KOPT-K1 (cell line): ENCODE measurements at regions not wholly inside any gene's neighbourhood (a gene's known extent, or its start where the extent isn't known, plus 50 kb on each side); places are given as distances from the start of the nearest gene placed in this dataset.

Experiments used
- H3K27ac ChIP-seq: fragments of 200-600 bp; sonication (generic); 2 replicates; pipeline ENCODE4 v1.5.1; 2016; ENCODE audit warnings: antibody characterized with exemption, mild to moderate bottlenecking, low read depth, low read length; ENCODE audit not compliant: poor library complexity, severe bottlenecking
- H3K36me3 ChIP-seq: fragments of 200-600 bp; sonication (generic); 2 replicates; pipeline ENCODE4 v1.5.1; 2017; ENCODE audit warnings: antibody characterized with exemption, mild to moderate bottlenecking, low read length, moderate library complexity; ENCODE audit not compliant: insufficient read depth
- H3K9me3 ChIP-seq: fragments of 200-600 bp; sonication (generic); 2 replicates; pipeline ENCODE4 v1.5.1; 2017; ENCODE audit warnings: antibody characterized with exemption, low read length, mild to moderate bottlenecking; ENCODE audit not compliant: insufficient read depth, poor library complexity, severe bottlenecking

GRCh38 chr5:4221048-4221447, 625.4 kb downstream of the IRX1 start:
- Histone ChIP-seq H3K9me3 (no peaks in the 10 kb centered on the region), H3K27ac (no peak overlapping the region), H3K36me3 (no peaks in the 10 kb centered on the region)

- Histone ChIP-seq H3K9me3 (no peaks in the 10 kb centered on the region), H3K36me3 (no peaks in the 10 kb centered on the region), H3K27ac (no peak overlapping the region)
Measured at GRCh38 chr5:4222147-4222546, 626.5 kb downstream of the IRX1 start.

DNA sequence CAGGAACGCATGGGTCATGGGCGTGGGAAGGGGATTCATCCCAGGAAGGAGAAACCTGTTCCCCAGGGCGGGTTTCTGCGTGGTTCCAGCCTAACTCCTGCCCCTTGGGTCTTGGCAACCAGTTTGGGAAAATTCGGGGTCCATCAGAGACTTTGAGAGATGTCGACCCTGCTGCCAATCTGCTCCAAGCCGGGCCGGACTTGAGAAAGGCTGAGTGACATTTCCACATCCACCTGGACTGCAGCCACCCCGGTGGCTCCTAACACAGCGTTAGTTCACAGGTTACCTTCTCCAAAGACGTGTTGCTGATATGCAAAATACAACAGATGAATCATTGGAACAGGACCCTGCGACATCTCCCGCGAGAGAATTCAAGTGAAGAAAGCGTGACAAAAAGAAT, 627.2 kb downstream of the IRX1 start:
- no peaks in the 10 kb centered on the region for H3K36me3 ChIP-seq
- no peak overlapping the region for H3K27ac ChIP-seq
- H3K9me3 ChIP-seq, result no peaks in the 10 kb centered on the region

DNA sequence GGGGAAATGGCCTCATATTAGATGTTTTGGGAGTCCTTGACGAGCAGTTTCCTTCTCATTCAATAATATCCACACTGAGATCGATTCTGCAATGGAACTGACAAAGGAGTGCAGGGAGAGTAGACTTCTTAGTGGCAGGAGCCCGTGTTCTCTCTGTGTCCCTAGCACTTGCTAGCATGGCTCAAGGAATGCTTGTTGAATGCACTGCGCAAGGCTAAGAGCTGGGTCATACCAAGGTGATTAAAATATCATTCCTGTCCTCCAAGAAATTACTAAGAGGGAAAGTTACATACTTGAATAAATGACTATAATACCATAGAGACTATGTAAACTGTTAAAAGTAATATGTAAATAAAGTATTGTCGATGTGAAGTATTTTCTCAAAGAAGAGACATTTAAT, 630.1 kb downstream of the IRX1 start:
- H3K9me3 ChIP-seq, result no peaks in the 10 kb centered on the region
- no peak overlapping the region for H3K27ac ChIP-seq
- no peaks in the 10 kb centered on the region for H3K36me3 ChIP-seq

GRCh38 chr5:4226565-4226964, 630.9 kb downstream of the IRX1 start:
- no peaks in the 10 kb centered on the region for H3K36me3 ChIP-seq
- no peaks in the 10 kb centered on the region for H3K9me3 ChIP-seq
- no peak overlapping the region for H3K27ac ChIP-seq

DNA sequence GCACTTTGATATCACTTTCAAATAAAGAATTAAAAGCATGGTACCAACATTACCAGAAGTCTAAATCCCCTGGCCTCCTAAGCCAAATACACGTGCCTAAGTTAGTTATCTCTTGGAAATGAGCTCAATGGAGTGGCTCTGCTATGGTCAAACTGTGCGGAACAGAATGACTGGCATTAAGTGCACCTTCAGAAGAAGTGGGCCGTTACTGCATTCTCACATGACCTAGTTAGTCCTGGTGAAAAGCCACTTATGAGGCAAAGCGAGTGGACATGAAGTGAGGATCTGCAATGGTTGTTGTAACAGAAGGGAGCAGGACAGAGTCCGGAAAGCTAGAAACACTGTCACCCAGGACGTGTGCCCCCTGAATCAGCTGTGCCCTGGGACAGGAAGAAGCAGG, 633.1 kb downstream of the IRX1 start:
- Histone ChIP-seq H3K9me3 (peaks cover 5% of the 10 kb centered on the region), H3K27ac (no peak overlapping the region), H3K36me3 (no peaks in the 10 kb centered on the region)

DNA sequence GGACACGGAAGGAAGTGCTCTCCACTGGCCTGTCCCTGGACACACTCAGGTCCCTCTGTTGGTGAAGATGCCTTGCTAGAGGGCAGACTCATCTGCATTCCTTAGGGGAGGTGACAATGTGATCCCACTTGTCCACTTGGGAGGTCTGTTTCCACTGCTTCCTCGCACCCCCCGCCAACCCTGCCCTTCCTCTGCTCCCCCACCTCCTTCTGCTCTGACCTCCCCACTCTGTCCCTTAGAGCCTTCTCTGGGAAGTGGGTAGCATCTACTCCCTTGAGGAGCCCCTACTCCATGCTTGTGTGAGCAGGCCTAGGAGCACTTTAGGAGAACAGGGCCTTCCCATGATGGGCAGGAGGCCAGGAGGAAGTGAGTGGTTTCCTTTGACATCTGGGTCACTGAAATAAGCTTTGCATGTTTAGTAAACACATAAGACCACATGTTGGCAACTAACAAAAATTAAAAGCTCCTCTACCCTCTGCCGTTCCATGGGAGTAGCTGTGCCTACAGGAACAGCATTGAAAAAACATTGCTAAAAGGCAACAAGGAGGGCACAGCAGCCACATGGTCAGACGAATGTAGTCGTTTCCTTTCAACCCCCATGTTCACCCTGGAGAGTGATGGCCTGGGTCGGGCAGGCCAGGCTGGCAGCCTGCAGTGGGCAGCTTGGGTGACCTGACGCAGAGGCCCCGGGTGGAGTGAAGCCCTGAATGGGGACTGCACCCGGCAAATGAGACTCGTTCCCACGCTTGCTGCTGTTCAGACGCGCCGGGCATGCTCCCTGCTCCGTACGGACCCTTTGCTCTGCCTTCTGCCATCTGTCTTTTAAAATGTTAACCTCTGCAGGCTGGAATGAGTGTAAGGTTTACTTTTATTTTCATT, 634.0 kb downstream of the IRX1 start:
- no peak overlapping the region for H3K27ac ChIP-seq
- no peaks in the 10 kb centered on the region for H3K36me3 ChIP-seq
- H3K9me3 ChIP-seq, result peaks cover 13% of the 10 kb centered on the region

GRCh38 chr5:4230471-4230785, 634.8 kb downstream of the IRX1 start:
- H3K27ac ChIP-seq, result no peak overlapping the region
- H3K36me3 ChIP-seq, result no peaks in the 10 kb centered on the region
- H3K9me3 ChIP-seq, result peaks cover 15% of the 10 kb centered on the region

DNA sequence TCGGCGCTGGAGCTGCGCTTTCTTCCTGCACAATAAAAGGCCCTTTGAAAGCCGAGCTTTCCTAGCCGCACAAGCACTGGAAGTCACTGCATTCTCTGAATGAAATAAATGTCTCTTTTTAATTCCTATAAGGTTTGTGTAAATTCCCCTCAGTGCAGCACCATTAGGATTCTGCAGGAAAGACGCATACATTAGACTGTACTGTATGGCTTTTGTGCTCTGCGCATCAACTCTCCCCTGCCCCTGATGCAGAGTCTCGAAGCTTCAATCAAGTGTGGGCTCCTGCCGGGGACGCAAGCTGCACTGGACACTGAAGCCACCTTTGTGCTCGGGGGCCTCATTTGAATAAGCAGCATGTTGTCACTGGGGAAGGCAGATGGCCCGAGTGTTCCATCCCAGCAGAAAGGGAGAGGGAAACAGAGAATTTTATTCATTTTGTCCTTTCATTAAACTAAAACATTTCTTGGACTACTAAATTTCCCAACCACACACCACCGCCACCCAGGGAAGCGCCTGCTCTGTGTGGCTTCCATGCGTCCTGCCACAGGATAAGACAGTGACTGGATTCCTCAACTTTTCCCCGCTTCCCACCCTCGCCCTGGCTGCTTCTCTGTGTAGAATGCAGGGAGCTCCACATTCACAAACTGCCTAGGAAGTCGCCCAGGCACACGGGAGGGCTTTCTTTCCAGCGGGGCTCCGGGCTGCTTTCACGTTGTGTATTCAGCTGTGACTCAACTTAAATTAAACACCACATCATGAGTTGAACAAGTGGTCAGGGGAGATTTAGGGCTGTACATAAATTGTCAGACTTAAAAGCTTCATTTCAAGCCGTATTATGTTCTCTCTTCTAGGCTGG, 635.4 kb downstream of the IRX1 start:
- H3K27ac ChIP-seq, result no peak overlapping the region
- peaks cover 15% of the 10 kb centered on the region for H3K9me3 ChIP-seq
- no peaks in the 10 kb centered on the region for H3K36me3 ChIP-seq

GRCh38 chr5:4232084-4232483, 636.5 kb downstream of the IRX1 start:
- H3K36me3 ChIP-seq, result no peaks in the 10 kb centered on the region
- peaks cover 15% of the 10 kb centered on the region for H3K9me3 ChIP-seq
- H3K27ac ChIP-seq, result no peak overlapping the region

DNA sequence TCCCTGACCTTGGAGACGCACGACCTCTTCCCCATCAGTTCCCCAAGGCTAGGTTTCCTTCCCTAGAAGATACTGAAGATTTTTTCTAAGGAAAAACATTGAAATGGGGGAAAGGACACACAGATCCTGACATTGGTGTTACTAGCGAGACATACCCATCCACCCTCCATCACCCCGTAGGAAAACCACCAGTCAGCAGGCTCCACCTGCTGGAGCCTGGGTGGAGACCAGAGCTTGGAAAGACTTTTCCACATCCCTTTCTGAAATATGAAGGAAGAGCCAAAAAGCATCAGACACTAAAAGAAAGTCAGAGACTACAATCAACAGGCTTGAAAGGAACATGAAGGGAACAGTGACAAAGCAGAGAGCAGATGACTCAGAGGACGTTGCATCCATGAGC, 638.0 kb downstream of the IRX1 start:
- Histone ChIP-seq H3K36me3 (no peaks in the 10 kb centered on the region), H3K9me3 (peaks cover 15% of the 10 kb centered on the region)

DNA sequence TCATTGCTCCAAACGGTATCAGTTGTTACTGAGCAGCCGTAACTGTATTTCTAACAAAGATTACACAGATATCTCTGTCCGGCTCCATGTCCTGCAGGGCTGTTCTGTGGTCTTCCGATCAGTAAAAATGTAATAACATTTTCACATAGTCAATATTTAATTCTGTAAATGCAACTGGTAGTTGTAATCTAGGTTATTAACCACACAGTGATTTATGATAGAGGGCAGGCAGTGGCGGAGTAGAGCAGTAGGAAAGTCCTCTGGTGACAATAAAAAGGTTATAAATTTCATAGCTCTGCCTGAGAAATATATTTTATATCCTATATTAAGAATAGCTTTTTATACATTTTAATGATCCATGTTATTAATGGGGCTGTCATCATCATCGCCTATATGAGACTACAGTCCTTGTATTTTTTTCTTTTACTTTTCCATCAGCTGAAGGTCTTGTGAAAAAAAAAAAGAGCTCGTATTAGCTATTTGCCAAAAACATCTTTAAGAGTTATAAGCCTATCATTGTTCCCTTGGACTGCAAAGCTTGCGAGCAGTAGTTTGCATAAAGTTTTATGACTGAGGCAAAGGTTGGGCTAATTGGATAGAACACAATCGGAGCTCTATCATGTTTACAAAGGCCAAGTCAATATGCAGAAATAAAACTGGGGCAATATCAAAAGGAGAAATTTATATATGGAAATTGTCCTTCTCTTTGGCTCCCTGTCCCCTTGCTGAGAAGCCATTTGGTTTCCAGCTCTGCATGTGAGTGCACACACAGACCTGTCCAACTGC, 648.0 kb downstream of the IRX1 start:
- no peaks in the 10 kb centered on the region for H3K36me3 ChIP-seq
- H3K9me3 ChIP-seq, result no peaks in the 10 kb centered on the region
- H3K27ac ChIP-seq, result no peak overlapping the region

More for the DNA sequence above, 638.0 kb downstream of the IRX1 start:
- no peak overlapping the region for H3K27ac ChIP-seq

DNA sequence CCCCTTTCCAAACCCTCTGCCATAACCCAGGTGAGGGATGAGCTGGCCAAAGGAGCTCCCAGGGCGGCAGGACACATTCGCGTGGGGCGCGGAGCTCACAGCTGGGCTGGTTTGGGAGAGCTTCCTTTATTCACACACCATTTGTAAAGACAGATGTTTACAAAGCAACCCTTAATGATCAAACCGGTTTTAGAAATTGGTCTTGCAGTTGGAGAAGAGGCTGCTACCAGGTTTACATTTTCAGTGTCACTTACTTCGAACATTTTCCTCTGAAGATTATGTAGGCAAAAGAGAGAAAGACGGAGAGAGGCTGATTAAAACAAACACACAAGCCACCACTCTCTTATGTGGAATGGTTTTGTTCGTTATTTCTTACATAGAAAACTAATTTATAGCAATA, 648.7 kb downstream of the IRX1 start:
- Histone ChIP-seq H3K9me3 (no peaks in the 10 kb centered on the region), H3K27ac (no peak overlapping the region), H3K36me3 (no peaks in the 10 kb centered on the region)

- no peaks in the 10 kb centered on the region for H3K36me3 ChIP-seq
- H3K27ac ChIP-seq, result no peak overlapping the region
- H3K9me3 ChIP-seq, result no peaks in the 10 kb centered on the region
Measured at GRCh38 chr5:4245076-4245475, 649.4 kb downstream of the IRX1 start.

DNA sequence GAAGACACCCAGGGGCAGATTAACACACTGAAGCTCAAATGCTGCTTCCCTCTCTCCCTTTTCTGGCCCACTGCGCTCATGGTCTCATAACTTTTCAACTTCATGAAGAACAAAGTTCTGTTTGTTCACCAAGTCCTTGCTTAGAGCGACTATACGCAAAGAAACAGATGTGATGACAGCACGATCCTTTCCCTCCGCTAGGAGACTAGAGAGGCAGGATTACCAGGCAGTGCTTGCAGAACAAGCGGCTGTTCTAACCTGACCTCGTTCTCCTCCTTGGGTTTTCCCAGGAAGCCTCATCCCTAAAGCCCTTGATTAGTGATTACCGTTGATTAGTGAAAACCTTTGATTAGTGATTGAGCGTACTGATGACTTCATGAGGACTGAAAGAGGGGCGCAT, 649.9 kb downstream of the IRX1 start:
- Histone ChIP-seq H3K36me3 (no peaks in the 10 kb centered on the region), H3K9me3 (no peaks in the 10 kb centered on the region), H3K27ac (no peak overlapping the region)
